ENCODE measurements at regions not wholly inside any gene's neighbourhood (a gene's known extent, or its start where the extent isn't known, plus 50 kb on each side); places are given as distances from the start of the nearest gene placed in this dataset.

DNA sequence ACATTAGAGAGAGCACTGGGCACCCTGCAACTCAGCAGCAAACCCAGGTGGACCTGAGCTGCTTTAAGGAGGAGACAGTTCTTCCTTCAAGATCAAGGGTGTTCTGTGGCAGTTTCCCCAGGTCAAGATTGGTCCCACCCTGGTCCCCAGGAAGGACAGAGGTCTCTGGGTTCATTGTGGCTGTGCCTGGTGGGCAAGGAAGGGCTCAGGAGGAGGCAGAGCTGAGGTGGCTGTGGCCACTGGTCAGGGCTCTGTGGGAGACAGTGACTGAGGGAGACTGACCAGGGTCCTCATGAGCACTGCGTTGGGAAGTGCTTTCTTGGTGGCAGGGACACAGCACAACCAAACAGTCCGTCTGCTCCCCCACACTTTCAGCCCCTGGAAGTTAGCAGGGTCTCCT, 141.3 kb downstream of the FCRL5 start:
- Histone ChIP-seq H3K36me3 (ENCODE audit: control insufficient read depth, insufficient read depth, low read length) (no peaks in the 10 kb centered on the region), H3K27ac (ENCODE audit: low read length) (no peak overlapping the region), H3K27me3 (ENCODE audit: control insufficient read depth, insufficient read depth, low read length) (peaks cover 3% of the 10 kb centered on the region; the same call in 1 of the 2 replicates), H3K4me1 (ENCODE audit: control insufficient read depth, insufficient read depth, low read length) (no peaks in the 10 kb centered on the region), H3K9me3 (ENCODE audit: control insufficient read depth, insufficient read depth, low read depth, low read length) (no peaks in the 10 kb centered on the region), H3K4me3 (ENCODE audit: low read depth in 2 of 2, low read length in 2 of 2) (no peak overlapping the region)
- intact Hi-C loops (cut with micrococcal nuclease; ENCODE audit: unreplicated experiment): no loop called here
- TF ChIP-seq REST (IDR thresholded peaks at IDR 0.05; ENCODE audit: insufficient read depth in 1 of 2, low read depth in 2 of 2, low read length in 1 of 2) (no peak), TCF7L2 (IDR thresholded peaks at IDR 0.05; ENCODE audit: low read depth, low read length) (no peak), POLR2AphosphoS5 (IDR thresholded peaks at IDR 0.05; ENCODE audit: low read depth, low read length) (no peak), SIN3A (IDR thresholded peaks at IDR 0.05; ENCODE audit: borderline replicate concordance, insufficient read depth, low read depth, low read length) (no peak)
- TF ChIP-seq, protein P1, sequence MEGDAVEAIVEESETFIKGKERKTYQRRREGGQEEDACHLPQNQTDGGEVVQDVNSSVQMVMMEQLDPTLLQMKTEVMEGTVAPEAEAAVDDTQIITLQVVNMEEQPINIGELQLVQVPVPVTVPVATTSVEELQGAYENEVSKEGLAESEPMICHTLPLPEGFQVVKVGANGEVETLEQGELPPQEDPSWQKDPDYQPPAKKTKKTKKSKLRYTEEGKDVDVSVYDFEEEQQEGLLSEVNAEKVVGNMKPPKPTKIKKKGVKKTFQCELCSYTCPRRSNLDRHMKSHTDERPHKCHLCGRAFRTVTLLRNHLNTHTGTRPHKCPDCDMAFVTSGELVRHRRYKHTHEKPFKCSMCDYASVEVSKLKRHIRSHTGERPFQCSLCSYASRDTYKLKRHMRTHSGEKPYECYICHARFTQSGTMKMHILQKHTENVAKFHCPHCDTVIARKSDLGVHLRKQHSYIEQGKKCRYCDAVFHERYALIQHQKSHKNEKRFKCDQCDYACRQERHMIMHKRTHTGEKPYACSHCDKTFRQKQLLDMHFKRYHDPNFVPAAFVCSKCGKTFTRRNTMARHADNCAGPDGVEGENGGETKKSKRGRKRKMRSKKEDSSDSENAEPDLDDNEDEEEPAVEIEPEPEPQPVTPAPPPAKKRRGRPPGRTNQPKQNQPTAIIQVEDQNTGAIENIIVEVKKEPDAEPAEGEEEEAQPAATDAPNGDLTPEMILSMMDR (IDR thresholded peaks at IDR 0.05): no peak
- in situ Hi-C loops (cut with HindIII; ENCODE audit: low pct_unique_long_range_greater_than_20kb, low sequenced_read_pairs): no loop called here
- no TSS peak for BruUV-seq (replicated peaks)
- POLR2A ChIA-PET: no interaction called here
- no peak for DNase-seq (ENCODE audit: low read depth, low spot score)
- ATAC-seq: no peak
- CTCF ChIA-PET: no interaction called here

GRCh38 chr1:157410457-157410856, 141.9 kb downstream of the FCRL5 start:
- no peaks in the 10 kb centered on the region for H3K36me3 ChIP-seq (ENCODE audit: control insufficient read depth, insufficient read depth, low read length)
- no peak for DNase-seq (ENCODE audit: low read depth, low spot score)
- no peaks in the 10 kb centered on the region for H3K4me1 ChIP-seq (ENCODE audit: control insufficient read depth, insufficient read depth, low read length)
- CTCF ChIA-PET: no interaction called here
- H3K9me3 ChIP-seq (ENCODE audit: control insufficient read depth, insufficient read depth, low read depth, low read length): no peaks in the 10 kb centered on the region
- in situ Hi-C loops (cut with HindIII; ENCODE audit: low pct_unique_long_range_greater_than_20kb, low sequenced_read_pairs): no loop called here
- TF ChIP-seq, protein P1 (IDR thresholded peaks at IDR 0.05): no peak
- TF ChIP-seq POLR2AphosphoS5 (IDR thresholded peaks at IDR 0.05; ENCODE audit: low read depth, low read length) (no peak), REST (IDR thresholded peaks at IDR 0.05; ENCODE audit: insufficient read depth in 1 of 2, low read depth in 2 of 2, low read length in 1 of 2) (no peak), TCF7L2 (IDR thresholded peaks at IDR 0.05; ENCODE audit: low read depth, low read length) (no peak), SIN3A (IDR thresholded peaks at IDR 0.05; ENCODE audit: borderline replicate concordance, insufficient read depth, low read depth, low read length) (no peak)
- BruUV-seq (replicated peaks): no TSS peak
- intact Hi-C loops (cut with micrococcal nuclease; ENCODE audit: unreplicated experiment): no loop called here
- ATAC-seq: no peak
- H3K27me3 ChIP-seq (ENCODE audit: control insufficient read depth, insufficient read depth, low read length): peaks cover 3% of the 10 kb centered on the region; the same call in 1 of the 2 replicates
- no peak overlapping the region for H3K27ac ChIP-seq (ENCODE audit: low read length)
- POLR2A ChIA-PET: no interaction called here
- no peak overlapping the region for H3K4me3 ChIP-seq (ENCODE audit: low read depth in 2 of 2, low read length in 2 of 2)
